SK-MEL-5 (cell line): ENCODE measurements at regions not wholly inside any gene's neighbourhood (a gene's known extent, or its start where the extent isn't known, plus 50 kb on each side); places are given as distances from the start of the nearest gene placed in this dataset.

Experiments used
- DNase-seq: peaks from one replicate; pipeline ENCODE4 v3.0.0-alpha.2; 2016; ENCODE audit warnings: low read depth, low spot score
- in situ Hi-C: cut with HindIII; loops from 2 replicates; pipeline ENCODE4 v1.10.0; 2016; ENCODE audit warnings: low sequenced_read_pairs, high pct_unique_total_duplicates, low pct_unique_long_range_greater_than_20kb

GRCh38 chr2:67965246-67965645, 97.6 kb downstream of the C1D start:
- in situ Hi-C loops, result no loop called here
- DNase-seq, result no peak

DNA sequence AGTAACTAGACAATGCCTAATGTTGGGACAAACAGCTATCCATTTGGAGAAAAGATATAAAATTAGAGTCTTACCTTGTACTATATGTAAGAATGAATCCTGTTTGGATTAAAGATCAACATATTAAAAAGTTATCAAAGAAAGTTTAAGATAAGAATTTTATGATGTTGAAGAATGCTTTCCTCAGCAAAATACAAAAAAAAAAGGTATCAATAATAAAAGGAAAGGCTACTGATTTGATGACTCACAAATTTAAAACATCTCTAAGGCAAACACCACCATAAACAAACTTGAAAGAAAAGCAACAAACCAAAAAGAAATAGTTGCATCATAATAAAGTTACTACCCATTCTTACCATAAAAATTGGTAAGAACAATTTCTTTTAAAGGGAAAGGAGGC, 92.7 kb downstream of the C1D start:
- no peak for DNase-seq
- in situ Hi-C loops, result no loop called here

- DNase-seq, result no peak
- in situ Hi-C loops, result no loop called here
These were observed 92.3 kb downstream of the C1D start for GRCh38 chr2:67970542-67970941.

DNA sequence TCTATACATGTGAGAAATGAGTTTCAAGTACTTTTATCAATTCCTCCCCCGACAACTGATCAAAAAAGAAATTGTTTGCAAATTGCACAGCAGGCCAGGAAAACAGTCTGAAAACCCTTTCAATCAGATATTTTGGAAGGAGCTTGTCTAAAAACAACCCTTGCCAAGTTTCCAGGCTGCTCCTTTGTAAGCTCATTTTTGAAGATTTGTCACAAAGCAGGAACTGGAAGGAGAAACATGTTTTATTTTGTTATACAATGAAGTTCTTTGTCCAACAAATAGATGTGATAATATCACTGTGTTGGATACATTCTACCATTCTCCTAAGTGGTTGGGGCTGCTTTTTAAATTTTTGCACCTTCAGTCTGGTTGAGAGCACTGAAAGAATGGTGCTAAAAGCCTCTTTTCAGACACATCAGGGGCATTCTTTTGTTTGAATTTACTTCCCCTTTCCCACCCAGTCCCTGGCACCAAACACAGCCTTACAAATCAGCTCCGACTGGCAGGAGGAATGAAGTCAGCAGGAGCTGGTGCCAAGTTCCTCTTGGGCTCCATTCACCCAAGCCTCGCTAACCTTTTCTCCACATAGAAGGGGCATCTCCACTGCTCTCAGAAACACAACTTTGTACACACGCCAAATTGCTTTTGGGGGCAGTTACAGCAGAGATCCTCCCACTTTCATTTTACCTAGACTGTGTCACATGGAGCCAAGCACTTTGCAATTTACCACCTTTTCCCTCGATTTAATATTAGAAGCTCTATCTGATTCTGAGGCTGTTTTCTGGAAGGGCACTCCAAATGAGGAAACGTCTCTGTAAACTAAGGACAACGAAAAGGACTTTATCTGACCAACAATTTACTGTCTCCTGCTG, 88.0 kb downstream of the C1D start:
- in situ Hi-C loops, result no loop called here
- no peak for DNase-seq

- DNase-seq, result no peak
- in situ Hi-C loops, result no loop called here
These were observed 85.3 kb downstream of the C1D start for GRCh38 chr2:67977464-67977863.

DNA sequence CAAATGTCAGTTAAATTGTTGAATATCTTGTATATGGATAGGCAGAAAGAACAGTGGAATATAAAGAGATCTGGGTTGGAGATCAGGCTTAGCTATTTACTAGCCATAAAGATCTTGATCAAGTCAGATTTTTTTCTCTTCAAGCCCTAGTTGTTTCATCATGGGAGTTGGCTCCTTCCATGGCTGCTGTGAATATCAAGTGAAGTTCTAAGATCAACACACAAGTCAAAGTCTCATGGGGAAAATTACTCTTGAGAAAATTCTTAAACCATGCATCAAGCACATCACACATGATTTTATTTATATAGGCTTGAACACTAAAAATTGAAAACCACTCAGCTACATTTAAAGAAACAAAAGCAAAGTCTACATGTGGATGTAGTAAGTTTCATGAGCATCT, 79.8 kb downstream of the C1D start:
- DNase-seq, result no peak
- in situ Hi-C loops, result no loop called here

- no peak for DNase-seq
These were observed 78.2 kb downstream of the C1D start for GRCh38 chr2:67984600-67984999.

DNA sequence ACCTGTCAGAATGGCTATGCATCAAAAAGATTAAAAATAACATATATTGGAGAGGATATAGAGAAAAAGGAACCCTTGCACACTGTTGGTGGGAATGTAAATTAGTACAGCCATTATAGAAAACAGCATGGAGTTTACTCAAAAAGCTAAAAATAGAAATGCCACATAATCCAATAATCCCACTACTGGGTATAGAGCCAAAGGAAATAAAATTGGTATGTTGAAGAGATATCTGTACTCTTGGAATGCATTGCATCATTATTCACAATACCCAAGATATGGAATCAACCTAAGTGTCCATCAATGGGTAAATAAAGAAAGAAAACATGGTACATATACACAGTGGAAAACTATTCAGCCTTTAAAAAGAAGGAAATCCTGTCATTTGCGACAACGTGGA, 77.2 kb downstream of the C1D start:
- in situ Hi-C loops, result no loop called here
- no peak for DNase-seq

More at GRCh38 chr2:67984600-67984999, 78.2 kb downstream of the C1D start:
- in situ Hi-C loops, result no loop called here

- in situ Hi-C loops, result no loop called here
These were observed 76.5 kb downstream of the C1D start for GRCh38 chr2:67986258-67986657.

More at GRCh38 chr2:67986258-67986657, 76.5 kb downstream of the C1D start:
- no peak for DNase-seq
